Fibroblast of lung (primary cell): ENCODE measurements at regions not wholly inside any gene's neighbourhood (a gene's known extent, or its start where the extent isn't known, plus 50 kb on each side); places are given as distances from the start of the nearest gene placed in this dataset.

Experiments used
- DNase-seq, 2 donors: peaks; one replicate each; pipeline versions ENCODE4 v3.0.0 to v3.0.0-alpha.2; 2010; ENCODE audit warnings: low read depth in 2 of 2
- H2AFZ ChIP-seq: 2 replicates; pipeline ENCODE4 v1.5.1; 2012; ENCODE audit warnings: low read length, control low read depth, inconsistent platforms
- H3K27ac ChIP-seq: 2 replicates; pipeline ENCODE4 v1.5.1; 2011; ENCODE audit warnings: low read length, control low read depth; ENCODE audit not compliant: insufficient read depth
- H3K27me3 ChIP-seq: 2 replicates; pipeline ENCODE4 v1.5.1; 2011; ENCODE audit warnings: mild to moderate bottlenecking, low read length; ENCODE audit not compliant: control insufficient read depth, insufficient read depth
- H3K36me3 ChIP-seq: 2 replicates; pipeline ENCODE4 v1.5.1; 2011; ENCODE audit warnings: low read length; ENCODE audit not compliant: control insufficient read depth, insufficient read depth
- H3K4me1 ChIP-seq: 2 replicates; pipeline ENCODE4 v1.5.1; 2011; ENCODE audit warnings: low read length; ENCODE audit not compliant: control insufficient read depth, insufficient read depth; ENCODE audit errors: extremely low read depth
- H3K4me2 ChIP-seq: 2 replicates; pipeline ENCODE4 v1.5.1; 2011; ENCODE audit warnings: low read length, control low read depth; ENCODE audit not compliant: insufficient read depth; ENCODE audit errors: extremely low read depth
- H3K4me3 ChIP-seq, 4 experiments: fragments of 200-600 bp in 1 of 4; sonication (generic) in 1 of 4; replicated peaks in 1 of 4; 2 replicates each; pipeline ENCODE4 v1.5.1; 2011 to 2016; ENCODE audit warnings: low read length in 4 of 4, low read depth in 3 of 4, mild to moderate bottlenecking in 3 of 4, control low read depth in 2 of 4, inconsistent platforms in 1 of 4, mixed read lengths in 1 of 4; ENCODE audit not compliant: insufficient read depth in 1 of 4; ENCODE audit errors: control extremely low read depth in 1 of 4
- H3K79me2 ChIP-seq: 2 replicates; pipeline ENCODE4 v1.5.1; 2012; ENCODE audit warnings: mild to moderate bottlenecking, low read length, inconsistent platforms; ENCODE audit not compliant: control insufficient read depth, insufficient read depth
- H3K9ac ChIP-seq: 2 replicates; pipeline ENCODE4 v1.5.1; 2011; ENCODE audit warnings: mild to moderate bottlenecking, low read length, control low read depth; ENCODE audit not compliant: insufficient read depth
- H3K9me3 ChIP-seq: 2 replicates; pipeline ENCODE4 v1.5.1; 2012; ENCODE audit warnings: low read depth, low read length; ENCODE audit not compliant: control insufficient read depth, insufficient read depth
- H4K20me1 ChIP-seq: 2 replicates; pipeline ENCODE4 v1.5.1; 2011; ENCODE audit warnings: low read length; ENCODE audit not compliant: control insufficient read depth, insufficient read depth; ENCODE audit errors: extremely low read depth
- EZH2 ChIP-seq: IDR thresholded peaks from 2 replicates; pipeline ENCODE4 v1.5.1; 2012; ENCODE audit warnings: low read length, control low read depth, mild to moderate bottlenecking; ENCODE audit errors: missing control alignments
- TF ChIP-seq, protein P1 (sequence below), 2 donors: IDR thresholded peaks in 1 of 2; conservative IDR thresholded peaks in 1 of 2; 1 replicate in 1 of 2; 2 replicates in 1 of 2; pipeline ENCODE4 v1.5.1; 2011 to 2012; ENCODE audit warnings: low read length in 2 of 2, control low read depth in 1 of 2, inconsistent platforms in 1 of 2, low read depth in 1 of 2, mild to moderate bottlenecking in 1 of 2

DNA sequence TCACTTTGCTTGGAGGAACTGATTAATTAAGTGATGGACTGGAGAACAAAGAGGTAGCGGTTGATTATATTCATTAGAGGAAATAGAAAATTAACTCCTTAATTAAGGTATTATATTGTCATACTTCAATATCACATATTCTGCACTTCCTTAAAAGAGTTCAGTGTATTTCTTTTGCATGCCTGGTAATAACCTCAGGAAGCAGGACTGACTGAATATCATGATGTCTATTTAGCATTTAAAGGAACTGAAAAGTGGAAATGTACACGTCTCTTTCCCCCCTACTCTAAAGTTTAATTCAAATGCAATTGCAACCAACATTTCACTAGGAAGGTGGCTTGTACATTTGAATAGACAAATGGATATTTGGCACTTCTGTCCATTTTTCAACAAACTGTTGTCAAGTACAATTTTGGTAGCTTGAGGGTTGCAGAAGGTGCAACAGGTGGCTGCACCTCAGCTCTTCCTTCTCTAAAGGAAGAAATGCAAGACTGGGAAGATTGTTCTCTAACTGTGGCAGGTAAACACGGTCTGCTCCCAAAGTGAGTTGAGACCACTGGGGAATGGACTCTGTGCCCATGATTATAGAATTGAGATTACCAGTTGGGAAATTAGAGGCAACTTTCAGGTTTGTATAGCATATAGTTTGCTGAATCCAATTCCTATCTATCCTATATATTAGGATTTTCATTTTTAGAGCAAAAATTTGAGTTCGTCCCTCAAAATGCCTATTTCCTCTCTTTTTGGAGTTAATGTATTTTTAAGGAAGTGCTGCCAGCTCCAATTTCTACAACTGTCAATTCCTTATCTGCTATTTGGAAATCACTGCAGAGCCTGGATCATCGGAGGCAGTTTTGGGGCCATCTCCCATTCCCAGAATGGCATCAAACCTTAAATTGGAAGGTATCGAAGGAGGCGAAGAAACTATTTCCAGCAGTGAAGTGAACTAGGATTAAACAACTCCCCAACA, 98.9 kb upstream of the TAF11L2 start:
- H3K27ac ChIP-seq = no peak overlapping the region
- no peaks in the 10 kb centered on the region for H3K9me3 ChIP-seq
- H3K9ac ChIP-seq = no peak overlapping the region
- no peaks in the 10 kb centered on the region for H3K36me3 ChIP-seq
- peak overlapping the region; percentile 54 for H3K4me2 ChIP-seq
- H2AFZ ChIP-seq = no peak overlapping the region
- no peaks in the 10 kb centered on the region for H3K27me3 ChIP-seq
- no peak overlapping the region for H3K4me3 ChIP-seq
- no peaks in the 10 kb centered on the region for H3K79me2 ChIP-seq
- TF ChIP-seq, protein P1, sequence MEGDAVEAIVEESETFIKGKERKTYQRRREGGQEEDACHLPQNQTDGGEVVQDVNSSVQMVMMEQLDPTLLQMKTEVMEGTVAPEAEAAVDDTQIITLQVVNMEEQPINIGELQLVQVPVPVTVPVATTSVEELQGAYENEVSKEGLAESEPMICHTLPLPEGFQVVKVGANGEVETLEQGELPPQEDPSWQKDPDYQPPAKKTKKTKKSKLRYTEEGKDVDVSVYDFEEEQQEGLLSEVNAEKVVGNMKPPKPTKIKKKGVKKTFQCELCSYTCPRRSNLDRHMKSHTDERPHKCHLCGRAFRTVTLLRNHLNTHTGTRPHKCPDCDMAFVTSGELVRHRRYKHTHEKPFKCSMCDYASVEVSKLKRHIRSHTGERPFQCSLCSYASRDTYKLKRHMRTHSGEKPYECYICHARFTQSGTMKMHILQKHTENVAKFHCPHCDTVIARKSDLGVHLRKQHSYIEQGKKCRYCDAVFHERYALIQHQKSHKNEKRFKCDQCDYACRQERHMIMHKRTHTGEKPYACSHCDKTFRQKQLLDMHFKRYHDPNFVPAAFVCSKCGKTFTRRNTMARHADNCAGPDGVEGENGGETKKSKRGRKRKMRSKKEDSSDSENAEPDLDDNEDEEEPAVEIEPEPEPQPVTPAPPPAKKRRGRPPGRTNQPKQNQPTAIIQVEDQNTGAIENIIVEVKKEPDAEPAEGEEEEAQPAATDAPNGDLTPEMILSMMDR (conservative IDR thresholded peaks at IDR 0.05 in 1 of 2, IDR thresholded peaks at IDR 0.05 in 1 of 2; ENCODE audit: low read depth in 1 of 2, low read length in 2 of 2) = no peak
- no peak for TF ChIP-seq EZH2
- H3K4me1 ChIP-seq = peaks cover 9% of the 10 kb centered on the region
- no peaks in the 10 kb centered on the region for H4K20me1 ChIP-seq
- no peak for DNase-seq

- Histone ChIP-seq H3K27me3 (no peaks in the 10 kb centered on the region), H3K27ac (no peak overlapping the region), H2AFZ (no peak overlapping the region), H3K4me2 (no peak overlapping the region), H3K4me1 (peaks cover 9% of the 10 kb centered on the region), H3K36me3 (no peaks in the 10 kb centered on the region), H3K79me2 (no peaks in the 10 kb centered on the region), H3K9me3 (no peaks in the 10 kb centered on the region), H4K20me1 (no peaks in the 10 kb centered on the region), H3K9ac (no peak overlapping the region), H3K4me3 (no peak overlapping the region)
- DNase-seq = no peak
- TF ChIP-seq, protein P1 (conservative IDR thresholded peaks at IDR 0.05 in 1 of 2, IDR thresholded peaks at IDR 0.05 in 1 of 2; ENCODE audit: low read depth in 1 of 2, low read length in 2 of 2) = no peak
- TF ChIP-seq EZH2 = no peak
Measured at GRCh38 chr5:17399931-17400330, 98.1 kb upstream of the TAF11L2 start.

GRCh38 chr5:17400724-17401469, 97.1 kb upstream of the TAF11L2 start:
- Histone ChIP-seq H3K36me3 (no peaks in the 10 kb centered on the region), H4K20me1 (no peaks in the 10 kb centered on the region)

More at GRCh38 chr5:17400724-17401469, 97.1 kb upstream of the TAF11L2 start:
- H3K4me3 ChIP-seq = no peak overlapping the region
- no peak for DNase-seq
- H3K79me2 ChIP-seq = no peaks in the 10 kb centered on the region
- no peak overlapping the region for H3K27ac ChIP-seq
- TF ChIP-seq, protein P1 (conservative IDR thresholded peaks at IDR 0.05 in 1 of 2, IDR thresholded peaks at IDR 0.05 in 1 of 2; ENCODE audit: low read depth in 1 of 2, low read length in 2 of 2) = no peak
- no peak for TF ChIP-seq EZH2
- no peak overlapping the region for H2AFZ ChIP-seq
- H3K4me1 ChIP-seq = peaks cover 9% of the 10 kb centered on the region
- H3K9ac ChIP-seq = no peak overlapping the region
- no peak overlapping the region for H3K4me2 ChIP-seq
- H3K9me3 ChIP-seq = no peaks in the 10 kb centered on the region
- no peaks in the 10 kb centered on the region for H3K27me3 ChIP-seq
